SK-N-MC (cell line): ENCODE measurements at regions not wholly inside any gene's neighbourhood (a gene's known extent, or its start where the extent isn't known, plus 50 kb on each side); places are given as distances from the start of the nearest gene placed in this dataset.
A peak's percentile ranks its signal among the peaks of the same experiment; 100 is the strongest.
"Not testable (repeated sequence)": the region's sequence is repeated elsewhere in the genome, so short reads cannot be mapped to it uniquely, and the experiment has no call there.

Experiments used
- DNase-seq: peaks from one replicate; pipeline ENCODE4 v3.0.0-alpha.2; 2011; ENCODE audit warnings: low read depth, low spot score
- H3K27ac ChIP-seq: fragments of 200-600 bp; sonication (generic); 2 replicates; pipeline ENCODE4 v1.5.1; 2016; ENCODE audit warnings: mixed run types
- H3K36me3 ChIP-seq: fragments of 200-600 bp; sonication (generic); 2 replicates; pipeline ENCODE4 v1.6.1; 2017; ENCODE audit warnings: antibody characterized with exemption, low read length, mixed read lengths; ENCODE audit not compliant: insufficient read depth
- H3K4me3 ChIP-seq: fragments of 200-600 bp; sonication (generic); 2 replicates; pipeline ENCODE4 v1.5.1; 2016
- H3K9ac ChIP-seq: fragments of 200-600 bp; sonication (generic); 2 replicates; pipeline ENCODE4 v1.8.0; 2017; ENCODE audit warnings: mixed run types, mixed read lengths; ENCODE audit not compliant: insufficient read length
- H3K9me3 ChIP-seq: fragments of 200-600 bp; sonication (generic); 2 replicates; pipeline ENCODE4 v1.6.1; 2017; ENCODE audit warnings: low read depth, mild to moderate bottlenecking, antibody characterized with exemption, low read length, moderate library complexity, mixed read lengths
- EZH2 ChIP-seq: fragments of 200-600 bp; sonication (generic); IDR thresholded peaks from one replicate; pipeline ENCODE4 v1.6.1; 2017; ENCODE audit warnings: antibody characterized with exemption
- FOXP2 ChIP-seq: optimal IDR thresholded peaks from 2 replicates; pipeline ENCODE3; 2011; ENCODE audit warnings: mild to moderate bottlenecking, moderate library complexity; ENCODE audit not compliant: insufficient read depth; ENCODE audit errors: extremely low read length, control extremely low read depth
- POLR2AphosphoS5 ChIP-seq: IDR thresholded peaks from 2 replicates; pipeline ENCODE4 v1.6.1; 2012; ENCODE audit warnings: mild to moderate bottlenecking, low read depth, low read length, borderline replicate concordance

- Histone ChIP-seq H3K9me3 (no peaks in the 10 kb centered on the region), H3K27ac (no peak overlapping the region), H3K4me3 (no peak overlapping the region), H3K36me3 (no peaks in the 10 kb centered on the region), H3K9ac (no peak overlapping the region)
- DNase-seq, result no peak
- TF ChIP-seq FOXP2, result no peak
- no peak for TF ChIP-seq POLR2AphosphoS5
- no peak for TF ChIP-seq EZH2
These were observed 222.3 kb upstream of the KIF2A start for GRCh38 chr5:62083661-62084060.

DNA sequence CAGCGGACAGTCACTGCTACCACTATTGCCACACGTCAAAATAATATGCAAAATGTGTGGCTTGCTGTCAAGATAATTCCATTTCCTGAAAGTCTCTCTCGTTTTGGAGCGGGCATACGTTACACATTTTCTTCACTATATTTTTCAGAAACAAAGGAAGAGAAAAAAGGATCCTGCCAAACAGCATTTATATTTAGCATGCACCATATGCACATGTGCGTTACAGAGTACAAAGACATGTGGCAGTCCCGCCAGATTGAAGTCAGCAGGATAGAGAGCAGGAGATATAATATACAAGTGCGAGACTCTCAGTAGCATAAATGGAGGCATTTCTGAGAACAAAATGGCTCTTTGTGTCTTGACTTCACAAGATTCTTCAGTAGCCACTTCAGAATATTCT lies 221.6 kb upstream of the KIF2A start:
- H3K9me3 ChIP-seq, result no peaks in the 10 kb centered on the region
- no peak overlapping the region for H3K4me3 ChIP-seq
- no peak for TF ChIP-seq EZH2
- no peak for TF ChIP-seq POLR2AphosphoS5
- TF ChIP-seq FOXP2, result no peak
- no peak overlapping the region for H3K27ac ChIP-seq
- no peak for DNase-seq
- no peaks in the 10 kb centered on the region for H3K36me3 ChIP-seq
- H3K9ac ChIP-seq, result no peak overlapping the region

DNA sequence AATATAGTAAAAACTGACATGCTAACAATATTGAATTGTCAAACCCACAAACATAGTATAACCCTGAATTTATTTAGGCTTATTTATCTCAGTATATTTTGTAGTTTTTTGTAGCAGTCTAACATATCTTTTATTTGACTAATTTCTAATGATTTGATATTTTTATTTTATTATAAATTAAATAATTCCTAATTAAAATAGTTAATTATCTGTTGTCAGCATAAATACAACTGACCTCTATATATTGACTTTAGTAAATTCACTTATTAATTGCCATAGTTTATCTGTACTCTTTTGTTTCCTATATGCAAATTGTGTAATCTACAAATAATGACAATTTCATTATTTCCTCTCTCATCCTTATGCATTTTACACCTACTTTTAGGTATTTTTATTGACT lies 215.1 kb upstream of the KIF2A start:
- H3K9ac ChIP-seq, result no peak overlapping the region
- H3K9me3 ChIP-seq, result no peaks in the 10 kb centered on the region
- TF ChIP-seq EZH2 (no peak), POLR2AphosphoS5 (no peak), FOXP2 (no peak)
- no peak overlapping the region for H3K4me3 ChIP-seq
- no peaks in the 10 kb centered on the region for H3K36me3 ChIP-seq
- H3K27ac ChIP-seq, result no peak overlapping the region
- DNase-seq, result no peak

GRCh38 chr5:62093411-62093810 lies 212.6 kb upstream of the KIF2A start:
- no peak for DNase-seq
- Histone ChIP-seq H3K36me3 (no peaks in the 10 kb centered on the region), H3K4me3 (peak overlapping the region; percentile 47), H3K9me3 (no peaks in the 10 kb centered on the region), H3K27ac (no peak overlapping the region), H3K9ac (peak overlapping the region; percentile 9)
- TF ChIP-seq FOXP2 (no peak), POLR2AphosphoS5 (no peak), EZH2 (no peak)

DNA sequence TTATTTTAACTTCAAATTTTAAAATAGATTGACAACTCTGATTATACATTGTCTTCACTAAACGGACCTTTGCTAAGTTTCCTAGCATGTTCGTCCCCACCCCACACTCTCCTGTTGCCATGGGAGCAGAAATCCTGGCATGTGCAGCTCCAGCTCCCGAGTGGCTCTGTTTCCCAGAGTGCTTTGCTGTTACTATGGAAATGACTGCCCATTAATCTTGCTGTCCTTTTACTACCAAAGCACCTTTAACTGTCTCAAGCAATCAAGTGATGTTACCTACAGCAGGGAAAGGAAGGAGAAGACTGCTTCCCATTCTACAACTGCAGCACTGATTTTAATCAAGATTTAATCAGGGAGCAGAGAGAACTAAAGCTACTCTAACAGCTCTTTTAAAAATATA lies 212.0 kb upstream of the KIF2A start:
- Histone ChIP-seq H3K36me3 (no peaks in the 10 kb centered on the region), H3K4me3 (peak overlapping the region; percentile 47), H3K9me3 (no peaks in the 10 kb centered on the region), H3K27ac (no peak overlapping the region), H3K9ac (peak overlapping the region; percentile 9)
- no peak for DNase-seq
- TF ChIP-seq POLR2AphosphoS5 (no peak), EZH2 (no peak), FOXP2 (no peak)

DNA sequence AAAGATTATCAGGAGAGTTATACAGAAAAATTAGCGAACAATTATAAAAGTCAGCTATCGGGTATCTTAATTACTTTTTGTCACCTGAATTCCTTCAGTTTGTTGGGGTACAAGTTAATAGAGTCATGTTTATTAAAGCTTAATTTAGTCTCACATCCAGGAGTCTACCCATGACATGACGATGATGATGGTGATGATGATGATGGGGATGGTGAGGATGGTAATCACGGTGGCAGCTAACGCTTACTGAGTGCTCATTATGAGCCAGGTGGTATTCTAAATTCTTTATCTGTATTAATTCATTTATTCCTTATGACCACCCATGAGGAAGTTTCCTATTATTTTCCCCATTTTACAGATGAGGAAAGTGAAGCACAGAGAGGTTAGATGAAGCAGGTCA lies 208.6 kb upstream of the KIF2A start:
- no peak overlapping the region for H3K9ac ChIP-seq
- H3K27ac ChIP-seq, result no peak overlapping the region
- no peaks in the 10 kb centered on the region for H3K9me3 ChIP-seq
- TF ChIP-seq FOXP2 (no peak), EZH2 (no peak), POLR2AphosphoS5 (no peak)
- no peaks in the 10 kb centered on the region for H3K36me3 ChIP-seq
- no peak for DNase-seq
- no peak overlapping the region for H3K4me3 ChIP-seq

- DNase-seq, result no peak
- Histone ChIP-seq H3K36me3 (no peaks in the 10 kb centered on the region), H3K9me3 (no peaks in the 10 kb centered on the region), H3K4me3 (no peak overlapping the region), H3K27ac (no peak overlapping the region), H3K9ac (no peak overlapping the region)
- no peak for TF ChIP-seq FOXP2
- no peak for TF ChIP-seq EZH2
- TF ChIP-seq POLR2AphosphoS5, result no peak
These were observed 205.8 kb upstream of the KIF2A start for GRCh38 chr5:62100201-62100600.

- H3K4me3 ChIP-seq, DNase-seq, H3K9me3 ChIP-seq, H3K27ac ChIP-seq, H3K36me3 ChIP-seq, H3K9ac ChIP-seq: not testable (repeated sequence)
These were observed 202.1 kb upstream of the KIF2A start for GRCh38 chr5:62103863-62104262.

GRCh38 chr5:62111428-62111827 lies 194.6 kb upstream of the KIF2A start:
- Histone ChIP-seq H3K27ac (no peak overlapping the region), H3K9me3 (no peaks in the 10 kb centered on the region)
- TF ChIP-seq POLR2AphosphoS5 (no peak), FOXP2 (no peak), EZH2 (no peak)

More at GRCh38 chr5:62111428-62111827, 194.6 kb upstream of the KIF2A start:
- DNase-seq, result no peak
- H3K9ac ChIP-seq, result no peak overlapping the region
- H3K36me3 ChIP-seq, result no peaks in the 10 kb centered on the region
- H3K4me3 ChIP-seq, result no peak overlapping the region
